HEK293T (cell line): ENCODE measurements at regions not wholly inside any gene's neighbourhood (a gene's known extent, or its start where the extent isn't known, plus 50 kb on each side); places are given as distances from the start of the nearest gene placed in this dataset.

Experiments
- CTCF ChIA-PET: fragments of 350-600 bp; formaldehyde crosslinking; extraction: SDS; loops from one replicate; lab custom pipeline; 2021; ENCODE audit warnings: antibody characterized with exemption, inconsistent platforms; lab: Yijun Ruan, JAX
- POLR2A ChIA-PET: fragments of 350-600 bp; formaldehyde crosslinking; extraction: SDS; loops from one replicate; lab custom pipeline; 2020; ENCODE audit warnings: antibody characterized with exemption, inconsistent platforms; lab: Yijun Ruan, JAX
- DNase-seq: peaks from one replicate; pipeline ENCODE4 v3.0.0; 2012; ENCODE audit warnings: mixed read lengths; ENCODE audit errors: extremely low spot score
- ARNT ChIP-seq: fragments of 450-650 bp; IDR thresholded peaks from 2 replicates; pipeline ENCODE4 v1.6.1; 2017; ENCODE audit warnings: mild to moderate bottlenecking
- BHLHE40 ChIP-seq: fragments of 450-650 bp; IDR thresholded peaks from 2 replicates; pipeline ENCODE4 v1.6.1; 2016; ENCODE audit warnings: mild to moderate bottlenecking, moderate library complexity, borderline replicate concordance
- CTBP1 ChIP-seq: fragments of 450-650 bp; IDR thresholded peaks from 2 replicates; pipeline ENCODE4 v1.6.1; 2016; ENCODE audit warnings: borderline replicate concordance
- ELF4 ChIP-seq: fragments of 450-650 bp; IDR thresholded peaks from 2 replicates; pipeline ENCODE4 v1.6.1; 2017; ENCODE audit warnings: antibody characterized with exemption
- FOXA1 ChIP-seq: fragments of 450-650 bp; IDR thresholded peaks from 2 replicates; pipeline ENCODE4 v1.6.1; 2016; ENCODE audit warnings: mild to moderate bottlenecking
- FOXK2 ChIP-seq: fragments of 450-650 bp; IDR thresholded peaks from 2 replicates; pipeline ENCODE4 v1.6.1; 2016; ENCODE audit warnings: mild to moderate bottlenecking
- FOXM1 ChIP-seq: fragments of 450-650 bp; IDR thresholded peaks from 2 replicates; pipeline ENCODE4 v1.6.1; 2017; ENCODE audit warnings: mild to moderate bottlenecking, borderline replicate concordance
- HDGF ChIP-seq: fragments of 450-650 bp; IDR thresholded peaks from 2 replicates; pipeline ENCODE4 v1.6.1; 2017; ENCODE audit warnings: antibody characterized with exemption, borderline replicate concordance
- L3MBTL2 ChIP-seq: fragments of 450-650 bp; conservative IDR thresholded peaks from 2 replicates; pipeline ENCODE4 v1.6.1; 2016; ENCODE audit warnings: mild to moderate bottlenecking
- LEF1 ChIP-seq: fragments of 450-650 bp; IDR thresholded peaks from 2 replicates; pipeline ENCODE4 v1.6.1; 2017; ENCODE audit warnings: mild to moderate bottlenecking, borderline replicate concordance
- NFRKB ChIP-seq: fragments of 450-650 bp; IDR thresholded peaks from 2 replicates; pipeline ENCODE4 v1.6.1; 2016; ENCODE audit warnings: mild to moderate bottlenecking, moderate library complexity
- SP1 ChIP-seq: fragments of 450-650 bp; IDR thresholded peaks from 2 replicates; pipeline ENCODE4 v1.6.1; 2017
- SUZ12 ChIP-seq: fragments of 450-650 bp; IDR thresholded peaks from 2 replicates; pipeline ENCODE4 v1.6.1; 2016; ENCODE audit warnings: mild to moderate bottlenecking
- TARDBP ChIP-seq: fragments of 450-650 bp; IDR thresholded peaks from 2 replicates; pipeline ENCODE4 v1.6.1; 2016
- ZNF384 ChIP-seq: fragments of 450-650 bp; IDR thresholded peaks from 2 replicates; pipeline ENCODE4 v1.6.1; 2016
- TF ChIP-seq, protein P1 (sequence below): fragments of 450-650 bp; IDR thresholded peaks from 2 replicates; pipeline ENCODE4 v1.6.1; 2016

DNA sequence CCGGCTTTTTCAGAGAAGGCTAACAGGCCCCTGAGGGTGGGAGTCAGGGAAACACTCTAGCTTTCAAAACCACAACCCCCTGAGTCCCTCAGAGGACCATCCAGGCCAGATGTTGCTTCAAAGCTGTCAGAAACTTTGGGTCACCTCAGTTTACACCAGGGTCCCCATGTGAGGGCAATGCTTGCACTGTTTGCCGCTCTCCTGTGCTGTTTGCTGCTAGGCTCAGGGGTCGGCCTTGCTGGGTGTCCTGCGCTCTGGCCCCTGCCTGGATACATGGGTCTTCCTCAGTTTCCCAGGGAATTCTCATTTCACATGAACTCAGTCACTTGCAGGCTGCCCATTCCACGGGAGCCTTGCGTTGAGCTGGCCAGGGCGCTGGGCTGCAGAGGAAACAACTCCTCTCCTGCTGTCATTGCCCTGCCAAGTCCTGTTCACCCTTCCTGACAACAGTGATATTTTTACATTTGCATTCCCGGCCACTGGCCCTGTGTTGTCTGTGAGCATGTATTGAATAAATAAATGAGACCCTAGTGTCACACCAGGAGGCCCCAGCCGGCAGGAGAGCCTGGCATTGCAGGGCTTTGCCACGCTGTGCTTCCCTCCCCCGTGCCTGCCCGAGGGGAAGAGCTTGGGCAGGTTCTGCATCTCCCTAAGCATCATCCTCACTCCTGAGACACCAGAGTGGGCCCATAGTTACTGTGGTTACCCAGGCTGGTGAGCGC is 73.2 kb upstream of the RAB6C start:
- DNase-seq: no peak
- ChIA-PET CTCF (no interaction called here), POLR2A (interaction anchor here (0.5 kb wide), 1 partner anchor 15 kb away, joined by 3 read pairs; no protein-coding TSS in a partner anchor)
- no peak for TF ChIP-seq ELF4
- TF ChIP-seq, protein P1, sequence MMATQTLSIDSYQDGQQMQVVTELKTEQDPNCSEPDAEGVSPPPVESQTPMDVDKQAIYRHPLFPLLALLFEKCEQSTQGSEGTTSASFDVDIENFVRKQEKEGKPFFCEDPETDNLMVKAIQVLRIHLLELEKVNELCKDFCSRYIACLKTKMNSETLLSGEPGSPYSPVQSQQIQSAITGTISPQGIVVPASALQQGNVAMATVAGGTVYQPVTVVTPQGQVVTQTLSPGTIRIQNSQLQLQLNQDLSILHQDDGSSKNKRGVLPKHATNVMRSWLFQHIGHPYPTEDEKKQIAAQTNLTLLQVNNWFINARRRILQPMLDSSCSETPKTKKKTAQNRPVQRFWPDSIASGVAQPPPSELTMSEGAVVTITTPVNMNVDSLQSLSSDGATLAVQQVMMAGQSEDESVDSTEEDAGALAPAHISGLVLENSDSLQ: no peak
- TF ChIP-seq ZNF384: no peak

DNA sequence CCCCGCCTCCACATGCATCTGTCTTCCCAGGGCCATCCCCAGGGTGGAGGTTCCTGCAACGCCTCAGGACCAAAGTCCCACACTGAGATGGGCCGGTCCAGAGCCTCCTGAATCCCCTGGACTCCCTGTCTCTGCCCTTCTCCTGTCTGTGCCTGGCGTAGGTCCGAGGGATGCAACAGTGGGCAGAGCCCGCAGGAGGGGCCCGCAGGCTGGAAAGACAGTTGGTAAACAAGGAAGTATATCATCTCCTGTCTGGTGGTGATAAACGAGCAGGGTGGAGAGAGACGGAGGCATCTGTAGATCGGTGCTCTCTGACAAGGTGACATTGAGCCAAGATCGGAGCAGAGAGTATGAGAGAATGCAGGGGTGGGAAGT is 72.6 kb upstream of the RAB6C start:
- POLR2A ChIA-PET: interaction anchor here (0.5 kb wide), 1 partner anchor 16 kb away, joined by 3 read pairs; no protein-coding TSS in a partner anchor
- TF ChIP-seq TARDBP (no peak), L3MBTL2 (no peak), ARNT (no peak), FOXA1 (no peak)
- TF ChIP-seq, protein P1: no peak
- no peak for DNase-seq
- CTCF ChIA-PET: no interaction called here

DNA sequence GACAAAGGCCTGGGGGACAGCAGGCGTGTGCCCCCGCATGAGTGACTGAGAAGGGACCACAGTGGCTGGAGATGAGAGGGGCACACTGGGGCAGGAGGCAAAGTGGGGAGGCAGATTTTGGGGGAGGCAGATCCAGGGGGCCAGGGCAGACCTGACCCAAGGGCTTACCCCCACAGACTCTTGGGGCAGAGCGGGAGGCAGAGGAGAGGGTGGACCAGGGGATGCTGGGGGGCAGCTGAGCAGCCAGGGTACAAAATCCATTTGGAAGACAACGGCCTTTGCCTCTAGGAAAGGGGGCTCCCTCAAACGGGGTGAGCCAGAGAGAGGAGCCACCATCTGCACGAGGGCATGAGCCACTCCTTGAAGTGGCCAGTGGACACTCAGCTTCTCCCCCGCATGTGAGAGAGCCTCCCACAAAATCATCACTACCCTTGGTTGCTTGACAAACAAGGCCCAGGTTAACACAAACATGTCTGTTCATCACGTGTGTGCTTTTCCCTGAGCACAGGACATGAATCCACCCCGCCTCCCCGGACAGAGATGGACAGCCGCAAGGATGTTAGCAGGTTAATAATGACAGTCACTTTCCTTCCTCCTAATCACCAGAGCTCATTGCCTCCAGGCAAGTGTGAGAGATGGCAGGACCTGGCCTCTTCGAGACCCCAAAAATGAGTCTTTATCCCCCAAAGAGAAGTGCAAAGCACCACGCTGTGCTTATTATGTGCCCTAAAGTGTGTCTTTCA is 72.0 kb upstream of the RAB6C start:
- CTCF ChIA-PET: no interaction called here
- no peak for DNase-seq
- POLR2A ChIA-PET: interaction anchor here (0.5 kb wide), 1 partner anchor 17 kb away, joined by 3 read pairs; no protein-coding TSS in a partner anchor
- TF ChIP-seq FOXM1: no peak
- no peak for TF ChIP-seq SP1
- no peak for TF ChIP-seq NFRKB
- TF ChIP-seq FOXA1: no peak
- TF ChIP-seq, protein P1: no peak
- TF ChIP-seq ELF4: no peak
- TF ChIP-seq HDGF: no peak
- no peak for TF ChIP-seq ARNT
- TF ChIP-seq CTBP1: no peak
- TF ChIP-seq ZNF384: no peak
- TF ChIP-seq FOXK2: no peak
- TF ChIP-seq SUZ12: no peak
- no peak for TF ChIP-seq L3MBTL2
- TF ChIP-seq LEF1: no peak
- no peak for TF ChIP-seq TARDBP
- no peak for TF ChIP-seq BHLHE40

DNA sequence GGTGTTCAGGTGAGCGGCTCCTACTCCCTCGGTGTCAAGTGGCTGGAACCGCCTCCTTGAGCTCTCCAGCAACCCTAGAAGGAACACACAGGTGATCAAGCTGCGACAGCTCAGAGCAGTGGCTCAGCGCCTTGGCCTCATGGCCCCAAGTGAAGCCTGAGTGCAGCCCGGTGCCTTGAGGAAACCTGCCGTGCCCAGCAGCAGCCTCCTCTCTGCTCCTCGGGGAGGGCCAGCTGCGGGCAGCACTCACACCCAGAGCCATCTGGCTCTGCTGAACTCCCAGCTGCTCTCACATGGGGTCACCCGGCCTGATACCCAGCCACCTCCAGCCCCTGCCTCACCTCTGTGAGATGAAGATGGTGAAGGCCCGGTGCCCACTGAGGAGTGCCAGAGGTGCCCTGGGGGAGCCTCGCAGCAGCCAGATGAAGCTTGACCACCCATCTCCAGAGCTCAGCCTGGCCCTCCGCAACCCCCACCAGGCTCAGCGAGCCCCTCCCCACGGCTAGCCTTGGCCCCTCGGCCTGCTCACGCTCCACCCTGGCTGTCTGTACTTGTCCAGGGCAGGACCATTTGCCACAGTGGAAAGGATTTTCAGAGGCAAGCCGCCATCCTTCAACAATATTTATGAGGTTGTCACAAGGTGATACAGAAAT is 70.6 kb upstream of the RAB6C start:
- DNase-seq: no peak
- CTCF ChIA-PET: interaction anchor here (0.6 to 0.9 kb wide), 3 partner anchors 15 to 271 kb away, joined by 3 to 4 read pairs (median 3); no protein-coding TSS in a partner anchor
- TF ChIP-seq BHLHE40: no peak
- TF ChIP-seq ELF4: no peak
- TF ChIP-seq ARNT: no peak
- no peak for TF ChIP-seq TARDBP
- TF ChIP-seq, protein P1: no peak
- no peak for TF ChIP-seq L3MBTL2
- TF ChIP-seq HDGF: no peak
- TF ChIP-seq FOXA1: no peak
- no peak for TF ChIP-seq NFRKB
- no peak for TF ChIP-seq FOXM1
- TF ChIP-seq SP1: no peak
- TF ChIP-seq LEF1: no peak
- TF ChIP-seq FOXK2: no peak
- POLR2A ChIA-PET: no interaction called here

DNA sequence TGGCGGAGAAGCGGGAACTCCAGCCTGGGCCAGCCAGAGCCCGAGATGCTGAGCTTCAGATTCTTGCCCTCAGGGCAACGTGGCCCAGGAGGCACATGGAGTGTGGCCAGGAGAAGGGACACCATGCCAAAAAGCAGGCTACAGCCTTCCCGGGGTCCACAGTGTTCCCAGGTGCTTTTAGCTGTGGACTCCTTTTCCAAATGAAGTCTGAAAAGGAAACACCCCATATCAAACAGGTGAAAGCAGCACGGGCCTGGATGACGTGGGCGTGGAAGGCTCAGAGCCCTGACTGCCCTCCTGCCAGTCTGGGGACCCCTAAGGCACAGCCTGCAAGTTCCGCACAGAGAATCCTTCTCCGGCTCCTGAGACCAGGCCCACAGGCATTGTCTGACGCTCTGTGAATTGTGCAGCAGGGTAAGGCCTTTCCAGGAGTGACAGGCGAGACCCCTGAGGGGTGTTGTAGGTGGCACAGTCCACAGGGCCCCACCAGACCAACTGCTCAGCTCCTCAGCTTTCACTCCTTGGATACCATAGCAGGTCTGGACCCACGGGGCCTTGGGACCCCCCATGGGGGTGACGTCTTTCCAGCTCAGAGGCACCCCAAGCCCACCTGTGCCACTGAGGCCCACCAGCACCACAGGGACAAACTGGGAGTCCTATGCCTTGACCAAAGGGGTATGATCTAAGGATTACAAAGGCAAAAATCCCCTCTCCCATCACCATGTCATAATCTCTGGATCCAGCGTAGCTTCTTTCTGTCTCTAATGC is 69.6 kb upstream of the RAB6C start:
- no peak for TF ChIP-seq LEF1
- TF ChIP-seq SUZ12: no peak
- TF ChIP-seq ZNF384: no peak
- ChIA-PET CTCF (no interaction called here), POLR2A (no interaction called here)
- DNase-seq: no peak
